H1 (cell line): ENCODE measurements at regions not wholly inside any gene's neighbourhood (a gene's known extent, or its start where the extent isn't known, plus 50 kb on each side); places are given as distances from the start of the nearest gene placed in this dataset.

Experiments used
- CTCF ChIA-PET: fragments of 300-600 bp; sonication (Branson Sonifier 250); formaldehyde crosslinking; loops from one replicate; lab custom pipeline; 2021; ENCODE audit not compliant: partially characterized antibody; lab: Charles Lee
- POLR2A ChIA-PET: fragments of 300-600 bp; sonication (Branson Sonifier 250); formaldehyde crosslinking; loops from one replicate; lab custom pipeline; 2021; ENCODE audit warnings: inconsistent platforms; ENCODE audit not compliant: partially characterized antibody; lab: Charles Lee
- DNase-seq, 2 experiments: peaks; one replicate each; pipeline versions ENCODE4 v3.0.0 to v3.0.0-alpha.2; 2010 to 2022; ENCODE audit warnings: low spot score in 2 of 2, low read depth in 1 of 2, mixed read lengths in 1 of 2
- FAIRE-seq: peaks from 2 replicates; lab custom pipeline; 2011; peaks lifted over from hg19 to GRCh38; lab: Jason Lieb, UNC
- H2AFZ ChIP-seq: 2 replicates; pipeline ENCODE4 v1.8.1; 2012; ENCODE audit warnings: low read length, inconsistent platforms
- H2AK5ac ChIP-seq: 2 replicates; pipeline ENCODE4 v1.6.1; 2013; ENCODE audit warnings: low read depth, low read length
- H2BK120ac ChIP-seq: replicated peaks from 2 replicates; pipeline ENCODE3; 2013; ENCODE audit warnings: low read depth, low read length, inconsistent platforms
- H2BK12ac ChIP-seq: 2 replicates; pipeline ENCODE4 v1.6.1; 2013; ENCODE audit warnings: low read depth, low read length
- H2BK15ac ChIP-seq: 2 replicates; pipeline ENCODE4 v1.6.1; 2013; ENCODE audit warnings: low read length
- H2BK20ac ChIP-seq: 2 replicates; pipeline ENCODE4 v1.6.1; 2013; ENCODE audit warnings: low read length
- H2BK5ac ChIP-seq: 2 replicates; pipeline ENCODE4 v1.6.1; 2013; ENCODE audit warnings: low read depth, low read length
- H3K14ac ChIP-seq: 2 replicates; pipeline ENCODE4 v1.6.1; 2013; ENCODE audit warnings: inconsistent platforms; ENCODE audit not compliant: insufficient read length
- H3K18ac ChIP-seq: 2 replicates; pipeline ENCODE4 v1.6.1; 2013; ENCODE audit warnings: low read length; ENCODE audit errors: extremely low read depth
- H3K23ac ChIP-seq: 2 replicates; pipeline ENCODE4 v1.6.1; 2013; ENCODE audit warnings: inconsistent platforms; ENCODE audit not compliant: insufficient read length
- H3K23me2 ChIP-seq: 2 replicates; pipeline ENCODE4 v1.6.1; 2013; ENCODE audit warnings: low read depth, low read length
- H3K27ac ChIP-seq: 2 replicates; pipeline ENCODE4 v1.6.1; 2011; ENCODE audit warnings: low read depth, low read length, inconsistent platforms
- H3K27me3 ChIP-seq, 4 experiments: replicated peaks in 1 of 4; 1 replicate in 1 of 4; 2 replicates in 3 of 4; pipeline versions ENCODE4 v1.6.1 to v1.8.1; 2011 to 2013; ENCODE audit warnings: low read length in 3 of 4, mild to moderate bottlenecking in 3 of 4, inconsistent platforms in 2 of 4, mixed read lengths in 2 of 4, moderate library complexity in 1 of 4; ENCODE audit not compliant: control insufficient read depth in 3 of 4, insufficient read depth in 3 of 4; ENCODE audit errors: extremely low read depth in 1 of 4
- H3K36me3 ChIP-seq, 4 experiments: 2 replicates each; pipeline versions ENCODE4 v1.6.1 to v1.8.1; 2011 to 2013; ENCODE audit warnings: mild to moderate bottlenecking in 4 of 4, low read length in 3 of 4, moderate library complexity in 2 of 4, control low read depth in 1 of 4, inconsistent platforms in 1 of 4; ENCODE audit not compliant: insufficient read depth in 4 of 4, control insufficient read depth in 2 of 4
- H3K4ac ChIP-seq: replicated peaks from 2 replicates; pipeline ENCODE3; 2013; ENCODE audit warnings: low read length, low read depth, mixed read lengths, inconsistent platforms; ENCODE audit not compliant: insufficient read length
- H3K4me1 ChIP-seq, 4 experiments: replicated peaks in 1 of 4; 1 replicate in 1 of 4; 2 replicates in 3 of 4; pipeline versions ENCODE4 v1.6.1 to v1.8.1; 2011 to 2013; ENCODE audit warnings: low read length in 3 of 4, inconsistent platforms in 2 of 4, mixed read lengths in 1 of 4; ENCODE audit not compliant: insufficient read depth in 4 of 4, control insufficient read depth in 3 of 4
- H3K4me2 ChIP-seq, 2 experiments: 2 replicates each; pipeline versions ENCODE4 v1.6.1 to v1.8.1; 2011 to 2013; ENCODE audit warnings: low read depth in 2 of 2, low read length in 2 of 2, control low read depth in 1 of 2, inconsistent platforms in 1 of 2, mild to moderate bottlenecking in 1 of 2; ENCODE audit not compliant: insufficient read depth in 1 of 2
- H3K4me3 ChIP-seq, 4 experiments: fragments of 200-600, 300-600 bp in 1 of 4; sonication (generic), shearing (Covaris generic), sonication (Bioruptor Twin) in 1 of 4; 2 replicates each; pipeline versions ENCODE4 v1.5.1 to v1.8.1; 2011 to 2016; ENCODE audit warnings: low read length in 4 of 4, low read depth in 3 of 4, control low read depth in 2 of 4, inconsistent platforms in 2 of 4, mild to moderate bottlenecking in 2 of 4, mixed read lengths in 1 of 4, moderate library complexity in 1 of 4; ENCODE audit not compliant: insufficient read depth in 2 of 4; ENCODE audit errors: extremely low read depth in 1 of 4
- H3K56ac ChIP-seq: replicated peaks from 2 replicates; pipeline ENCODE3; 2013; ENCODE audit warnings: low read depth, mild to moderate bottlenecking, mixed read lengths, low read length, inconsistent platforms; ENCODE audit not compliant: insufficient read length
- H3K79me1 ChIP-seq: 2 replicates; pipeline ENCODE4 v1.6.1; 2013; ENCODE audit warnings: low read depth, low read length, control low read depth
- H3K79me2 ChIP-seq, 2 experiments: 2 replicates each; pipeline versions ENCODE4 v1.6.1 to v1.8.1; 2012 to 2013; ENCODE audit warnings: low read length in 2 of 2, mild to moderate bottlenecking in 2 of 2, inconsistent platforms in 1 of 2; ENCODE audit not compliant: insufficient read depth in 2 of 2, control insufficient read depth in 1 of 2
- H3K9ac ChIP-seq, 4 experiments: replicated peaks in 1 of 4; 1 replicate in 1 of 4; 2 replicates in 3 of 4; pipeline versions ENCODE4 v1.6.1 to v1.8.1; 2011 to 2013; ENCODE audit warnings: low read depth in 3 of 4, low read length in 3 of 4, control low read depth in 2 of 4, mild to moderate bottlenecking in 2 of 4, moderate library complexity in 2 of 4, inconsistent platforms in 1 of 4; ENCODE audit errors: extremely low read depth in 1 of 4
- H3K9me3 ChIP-seq, 2 experiments: 2 replicates each; pipeline versions ENCODE4 v1.6.1 to v1.8.1; 2012 to 2013; ENCODE audit warnings: mild to moderate bottlenecking in 2 of 2, moderate library complexity in 2 of 2, control low read depth in 1 of 2, inconsistent platforms in 1 of 2, low read depth in 1 of 2, low read length in 1 of 2, mixed read lengths in 1 of 2; ENCODE audit not compliant: insufficient read depth in 2 of 2
- H4K20me1 ChIP-seq, 2 experiments: replicated peaks in 1 of 2; 2 replicates each; pipeline versions ENCODE3 to v1.8.1; 2011 to 2013; ENCODE audit warnings: inconsistent platforms in 2 of 2, low read length in 2 of 2, mild to moderate bottlenecking in 1 of 2; ENCODE audit not compliant: insufficient read depth in 2 of 2, control insufficient read depth in 1 of 2
- H4K5ac ChIP-seq: 2 replicates; pipeline ENCODE4 v1.6.1; 2013; ENCODE audit warnings: low read length, low read depth, mixed read lengths, inconsistent platforms; ENCODE audit not compliant: insufficient read length
- H4K8ac ChIP-seq: 2 replicates; pipeline ENCODE4 v1.8.0; 2013; ENCODE audit warnings: mild to moderate bottlenecking, moderate library complexity, low read length, inconsistent platforms; ENCODE audit not compliant: insufficient read depth; ENCODE audit errors: extremely low read depth
- H4K91ac ChIP-seq: replicated peaks from 2 replicates; pipeline ENCODE3; 2013; ENCODE audit warnings: low read length, mixed read lengths, inconsistent platforms; ENCODE audit not compliant: insufficient read length
- KDM4A ChIP-seq: IDR thresholded peaks from one replicate; pipeline ENCODE4 v1.7.1; 2012; ENCODE audit warnings: low read depth, mild to moderate bottlenecking, moderate library complexity, low read length, inconsistent platforms; ENCODE audit not compliant: severe bottlenecking
- POU5F1 ChIP-seq: IDR thresholded peaks from 2 replicates; pipeline ENCODE4 v1.6.1; 2011; ENCODE audit warnings: low read depth, mild to moderate bottlenecking, low read length, moderate library complexity
- SUZ12 ChIP-seq: fragments of 200-600 bp; sonication (generic); IDR thresholded peaks from 2 replicates; pipeline ENCODE4 v1.6.1; 2012; ENCODE audit warnings: mild to moderate bottlenecking, inconsistent platforms, low read length, moderate library complexity, mixed read lengths
- TEAD4 ChIP-seq: IDR thresholded peaks from 2 replicates; pipeline ENCODE4 v1.6.1; 2012; ENCODE audit warnings: low read depth, low read length, inconsistent platforms, mixed read lengths
- ZNF274 ChIP-seq: IDR thresholded peaks from 2 replicates; pipeline ENCODE4 v1.7.0; 2012; ENCODE audit warnings: low read length, borderline replicate concordance; ENCODE audit errors: extremely low read depth
- WGBS, 2 experiments: shearing (Covaris generic) in 1 of 2; methylation state at CpG; one replicate each; pipeline versions ENCODE4 v1.1.6 to v1.1.7; 2013 to 2015; ENCODE audit warnings: low lambda C conversion rate in 2 of 2, mixed read lengths in 2 of 2, inconsistent platforms in 1 of 2, low coverage in 1 of 2, missing lambda C conversion rate in 1 of 2; ENCODE audit not compliant: insufficient replicate concordance in 2 of 2, insufficient coverage in 1 of 2, insufficient read length in 1 of 2; ENCODE audit errors: extremely low coverage in 1 of 2, missing lambda C conversion rate in 1 of 2; 5-methylcytosine and 5-hydroxymethylcytosine counted together
- TF ChIP-seq, protein P1 (sequence below): IDR thresholded peaks from 2 replicates; pipeline ENCODE4 v1.6.1; 2012; ENCODE audit warnings: low read length, inconsistent platforms
- TF ChIP-seq, protein P2 (sequence below), 3 experiments: IDR thresholded peaks; 1 replicate in 2 of 3; 2 replicates in 1 of 3; pipeline versions ENCODE4 v1.5.1 to v1.6.1; 2011; ENCODE audit warnings: low read length in 3 of 3, mild to moderate bottlenecking in 3 of 3, inconsistent platforms in 2 of 3, low read depth in 1 of 3, moderate library complexity in 1 of 3; ENCODE audit not compliant: insufficient read depth in 1 of 3; ENCODE audit errors: control extremely low read depth in 1 of 3

DNA sequence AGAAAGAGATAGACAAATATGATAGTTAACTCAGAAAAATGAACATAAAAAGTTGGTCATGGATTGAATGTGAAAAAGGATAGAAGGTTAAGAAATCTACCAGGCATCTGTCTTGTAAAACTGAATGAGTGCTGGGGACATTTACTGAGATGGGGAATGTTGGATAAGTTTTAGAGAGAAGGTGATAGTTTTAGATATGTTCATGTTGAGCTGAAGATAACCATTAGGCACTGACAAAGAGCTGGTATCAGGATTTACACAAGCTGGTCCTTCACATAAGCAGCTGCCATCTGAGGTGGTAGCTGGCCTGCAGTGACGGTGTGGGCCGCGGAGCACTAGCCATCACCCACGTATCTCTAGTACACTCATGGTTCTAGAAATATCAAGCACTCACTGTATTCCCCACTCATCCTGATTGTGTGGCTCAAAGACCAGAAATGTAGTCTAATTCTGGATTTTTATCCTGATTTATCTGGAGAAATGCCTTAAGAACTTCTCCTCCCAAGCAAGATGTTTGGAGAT, 194.4 kb upstream of the KCNJ16 start:
- no peaks in the 10 kb centered on the region for H3K4me1 ChIP-seq
- no peak overlapping the region for H2BK120ac ChIP-seq
- no peaks in the 10 kb centered on the region for H4K20me1 ChIP-seq
- no peak overlapping the region for H4K91ac ChIP-seq
- H3K23me2 ChIP-seq, result no peaks in the 10 kb centered on the region
- no peak overlapping the region for H2BK15ac ChIP-seq
- H3K9ac ChIP-seq, result no peak overlapping the region
- H4K8ac ChIP-seq, result no peak overlapping the region
- DNase-seq, result no peak
- H2AFZ ChIP-seq, result no peak overlapping the region
- no peak overlapping the region for H3K56ac ChIP-seq
- WGBS, 2 experiments, result 94% methylated on average over 4 of the region's 4 CpGs; no CpG with 5 or more reads in 1 of the 2 experiments
- H3K79me2 ChIP-seq, result no peaks in the 10 kb centered on the region
- FAIRE-seq, result no peak
- H3K4me3 ChIP-seq, result no peak overlapping the region
- no peak overlapping the region for H2AK5ac ChIP-seq
- POLR2A ChIA-PET, result no interaction called here
- H3K4me2 ChIP-seq, result no peak overlapping the region
- no peak overlapping the region for H3K23ac ChIP-seq
- no peaks in the 10 kb centered on the region for H3K27me3 ChIP-seq
- H2BK5ac ChIP-seq, result no peak overlapping the region
- H3K9me3 ChIP-seq, result no peaks in the 10 kb centered on the region
- H2BK12ac ChIP-seq, result no peak overlapping the region
- no peaks in the 10 kb centered on the region for H3K36me3 ChIP-seq
- H2BK20ac ChIP-seq, result no peak overlapping the region
- no peak overlapping the region for H3K4ac ChIP-seq
- no peak overlapping the region for H3K14ac ChIP-seq
- no peak overlapping the region for H4K5ac ChIP-seq
- H3K79me1 ChIP-seq, result no peaks in the 10 kb centered on the region
- no peak overlapping the region for H3K27ac ChIP-seq
- no peak overlapping the region for H3K18ac ChIP-seq
- CTCF ChIA-PET, result no interaction called here
- TF ChIP-seq KDM4A (no peak), SUZ12 (no peak), ZNF274 (no peak), TEAD4 (no peak), POU5F1 (no peak)
- TF ChIP-seq, protein P1, sequence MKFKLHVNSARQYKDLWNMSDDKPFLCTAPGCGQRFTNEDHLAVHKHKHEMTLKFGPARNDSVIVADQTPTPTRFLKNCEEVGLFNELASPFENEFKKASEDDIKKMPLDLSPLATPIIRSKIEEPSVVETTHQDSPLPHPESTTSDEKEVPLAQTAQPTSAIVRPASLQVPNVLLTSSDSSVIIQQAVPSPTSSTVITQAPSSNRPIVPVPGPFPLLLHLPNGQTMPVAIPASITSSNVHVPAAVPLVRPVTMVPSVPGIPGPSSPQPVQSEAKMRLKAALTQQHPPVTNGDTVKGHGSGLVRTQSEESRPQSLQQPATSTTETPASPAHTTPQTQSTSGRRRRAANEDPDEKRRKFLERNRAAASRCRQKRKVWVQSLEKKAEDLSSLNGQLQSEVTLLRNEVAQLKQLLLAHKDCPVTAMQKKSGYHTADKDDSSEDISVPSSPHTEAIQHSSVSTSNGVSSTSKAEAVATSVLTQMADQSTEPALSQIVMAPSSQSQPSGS, result no peak
- TF ChIP-seq, protein P2, sequence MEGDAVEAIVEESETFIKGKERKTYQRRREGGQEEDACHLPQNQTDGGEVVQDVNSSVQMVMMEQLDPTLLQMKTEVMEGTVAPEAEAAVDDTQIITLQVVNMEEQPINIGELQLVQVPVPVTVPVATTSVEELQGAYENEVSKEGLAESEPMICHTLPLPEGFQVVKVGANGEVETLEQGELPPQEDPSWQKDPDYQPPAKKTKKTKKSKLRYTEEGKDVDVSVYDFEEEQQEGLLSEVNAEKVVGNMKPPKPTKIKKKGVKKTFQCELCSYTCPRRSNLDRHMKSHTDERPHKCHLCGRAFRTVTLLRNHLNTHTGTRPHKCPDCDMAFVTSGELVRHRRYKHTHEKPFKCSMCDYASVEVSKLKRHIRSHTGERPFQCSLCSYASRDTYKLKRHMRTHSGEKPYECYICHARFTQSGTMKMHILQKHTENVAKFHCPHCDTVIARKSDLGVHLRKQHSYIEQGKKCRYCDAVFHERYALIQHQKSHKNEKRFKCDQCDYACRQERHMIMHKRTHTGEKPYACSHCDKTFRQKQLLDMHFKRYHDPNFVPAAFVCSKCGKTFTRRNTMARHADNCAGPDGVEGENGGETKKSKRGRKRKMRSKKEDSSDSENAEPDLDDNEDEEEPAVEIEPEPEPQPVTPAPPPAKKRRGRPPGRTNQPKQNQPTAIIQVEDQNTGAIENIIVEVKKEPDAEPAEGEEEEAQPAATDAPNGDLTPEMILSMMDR (IDR thresholded peaks at IDR 0.05; ENCODE audit: control extremely low read depth in 1 of 3, insufficient read depth in 1 of 3, low read depth in 1 of 3, low read length in 3 of 3), result no peak
